HEK293 (cell line): ENCODE measurements at regions not wholly inside any gene's neighbourhood (a gene's known extent, or its start where the extent isn't known, plus 50 kb on each side); places are given as distances from the start of the nearest gene placed in this dataset.

Experiments used
- CTCF ChIA-PET: fragments of 350-600 bp; formaldehyde crosslinking; extraction: SDS; loops from one replicate; lab custom pipeline; 2021; ENCODE audit warnings: antibody characterized with exemption; lab: Yijun Ruan, JAX
- POLR2A ChIA-PET: fragments of 300-600 bp; formaldehyde crosslinking; extraction: SDS; loops from one replicate; lab custom pipeline; 2020; ENCODE audit warnings: antibody characterized with exemption, inconsistent platforms; lab: Yijun Ruan, JAX
- H3K27ac ChIP-seq: fragments of 200-500 bp; sonication (Bioruptor generic); 2 replicates; pipeline ENCODE4 v1.5.1; 2014; ENCODE audit warnings: low read depth, low read length, control low read depth, inconsistent platforms; ENCODE audit errors: extremely low read depth
- H3K36me3 ChIP-seq, 2 experiments: fragments of 200-500 bp in 1 of 2; sonication (Bioruptor generic) in 1 of 2; 1 replicate in 1 of 2; 2 replicates in 1 of 2; pipeline ENCODE4 v1.5.1; 2014 to 2017; ENCODE audit warnings: inconsistent platforms in 2 of 2, low read length in 2 of 2; ENCODE audit not compliant: control insufficient read depth in 2 of 2, insufficient read depth in 1 of 2
- H3K4me1 ChIP-seq: fragments of 200-500 bp; sonication (Bioruptor generic); 2 replicates; pipeline ENCODE4 v1.5.1; 2014; ENCODE audit warnings: mild to moderate bottlenecking, low read length, inconsistent platforms; ENCODE audit not compliant: control insufficient read depth, insufficient read depth
- H3K4me3 ChIP-seq: 2 replicates; pipeline ENCODE4 v1.5.1; 2011; ENCODE audit warnings: low read depth, mild to moderate bottlenecking, control low read depth, low read length, moderate library complexity
- H3K9me3 ChIP-seq: fragments of 200-500 bp; sonication (Bioruptor generic); 2 replicates; pipeline ENCODE4 v1.5.1; 2014; ENCODE audit warnings: low read depth, low read length, inconsistent platforms; ENCODE audit not compliant: control insufficient read depth, insufficient read depth
- ATF2 ChIP-seq: fragments of 450-650 bp; formaldehyde crosslinking; IDR thresholded peaks from 2 replicates; pipeline ENCODE4 v1.5.1; 2016; ENCODE audit warnings: missing biosample characterization, missing genetic modification characterization, low read depth
- GLI4 ChIP-seq: fragments of 450-650 bp; formaldehyde crosslinking; IDR thresholded peaks from 2 replicates; pipeline ENCODE4 v1.5.1; 2016; ENCODE audit warnings: missing biosample characterization, missing genetic modification characterization
- GLIS1 ChIP-seq: fragments of 450-650 bp; formaldehyde crosslinking; IDR thresholded peaks from 2 replicates; pipeline ENCODE4 v1.5.1; 2016; ENCODE audit warnings: missing biosample characterization, missing genetic modification characterization
- OVOL3 ChIP-seq: fragments of 450-650 bp; formaldehyde crosslinking; IDR thresholded peaks from 2 replicates; pipeline ENCODE4 v1.5.1; 2016; ENCODE audit warnings: missing biosample characterization, missing genetic modification characterization
- ZBTB10 ChIP-seq: fragments of 450-650 bp; formaldehyde crosslinking; IDR thresholded peaks from 2 replicates; pipeline ENCODE4 v1.5.1; 2016; ENCODE audit warnings: missing biosample characterization, missing genetic modification characterization
- ZBTB48 ChIP-seq: fragments of 450-650 bp; formaldehyde crosslinking; IDR thresholded peaks from 2 replicates; pipeline ENCODE4 v1.5.1; 2016; ENCODE audit warnings: missing biosample characterization, missing genetic modification characterization
- ZFP41 ChIP-seq: fragments of 450-650 bp; formaldehyde crosslinking; IDR thresholded peaks from 2 replicates; pipeline ENCODE4 v1.5.1; 2016; ENCODE audit warnings: missing biosample characterization, missing genetic modification characterization, borderline replicate concordance
- ZNF155 ChIP-seq: fragments of 450-650 bp; formaldehyde crosslinking; IDR thresholded peaks from 2 replicates; pipeline ENCODE4 v1.5.1; 2016; ENCODE audit warnings: missing biosample characterization, missing genetic modification characterization
- ZNF175 ChIP-seq: fragments of 450-650 bp; formaldehyde crosslinking; IDR thresholded peaks from 2 replicates; pipeline ENCODE4 v1.5.1; 2016; ENCODE audit warnings: missing biosample characterization, missing genetic modification characterization
- ZNF223 ChIP-seq: fragments of 450-650 bp; formaldehyde crosslinking; IDR thresholded peaks from 2 replicates; pipeline ENCODE4 v1.5.1; 2016; ENCODE audit warnings: missing biosample characterization, missing genetic modification characterization
- ZNF26 ChIP-seq: fragments of 450-650 bp; formaldehyde crosslinking; IDR thresholded peaks from 2 replicates; pipeline ENCODE4 v1.5.1; 2016; ENCODE audit warnings: missing biosample characterization, missing genetic modification characterization
- ZNF354C ChIP-seq: fragments of 450-650 bp; formaldehyde crosslinking; IDR thresholded peaks from 2 replicates; pipeline ENCODE4 v1.5.1; 2016; ENCODE audit warnings: missing biosample characterization, missing genetic modification characterization, low read depth, borderline replicate concordance
- ZNF571 ChIP-seq: fragments of 450-650 bp; formaldehyde crosslinking; IDR thresholded peaks from 2 replicates; pipeline ENCODE4 v1.5.0; 2017; ENCODE audit warnings: missing biosample characterization, missing genetic modification characterization
- ZNF623 ChIP-seq: fragments of 450-650 bp; formaldehyde crosslinking; IDR thresholded peaks from 2 replicates; pipeline ENCODE4 v1.5.1; 2016; ENCODE audit warnings: missing biosample characterization, missing genetic modification characterization
- ZNF626 ChIP-seq: fragments of 450-650 bp; sonication (Bioruptor Pico); formaldehyde crosslinking; IDR thresholded peaks from 2 replicates; pipeline ENCODE4 v1.5.1; 2018; ENCODE audit warnings: missing biosample characterization, missing genetic modification characterization, inconsistent platforms
- ZNF639 ChIP-seq: fragments of 450-650 bp; formaldehyde crosslinking; IDR thresholded peaks from 2 replicates; pipeline ENCODE4 v1.5.1; 2016; ENCODE audit warnings: missing biosample characterization, missing genetic modification characterization
- ZNF664 ChIP-seq: fragments of 450-650 bp; formaldehyde crosslinking; IDR thresholded peaks from 2 replicates; pipeline ENCODE4 v1.5.1; 2016; ENCODE audit warnings: missing biosample characterization, missing genetic modification characterization
- ZNF670 ChIP-seq: fragments of 450-650 bp; formaldehyde crosslinking; IDR thresholded peaks from 2 replicates; pipeline ENCODE4 v1.5.1; 2016; ENCODE audit warnings: missing biosample characterization, missing genetic modification characterization, low read depth
- ZNF701 ChIP-seq: fragments of 450-650 bp; formaldehyde crosslinking; IDR thresholded peaks from 2 replicates; pipeline ENCODE4 v1.5.1; 2016; ENCODE audit warnings: missing biosample characterization, missing genetic modification characterization
- ZNF76 ChIP-seq: fragments of 450-650 bp; formaldehyde crosslinking; IDR thresholded peaks from 2 replicates; pipeline ENCODE4; 2016; ENCODE audit warnings: low read depth, missing biosample characterization, missing genetic modification characterization, borderline replicate concordance
- ZNF777 ChIP-seq: fragments of 450-650 bp; formaldehyde crosslinking; IDR thresholded peaks from 2 replicates; pipeline ENCODE4 v1.5.1; 2017; ENCODE audit warnings: missing biosample characterization, missing genetic modification characterization, borderline replicate concordance
- ZNF843 ChIP-seq: fragments of 450-650 bp; formaldehyde crosslinking; IDR thresholded peaks from 2 replicates; pipeline ENCODE4 v1.5.1; 2016; ENCODE audit warnings: missing biosample characterization, missing genetic modification characterization

GRCh38 chr3:127454051-127454450 is 136.5 kb downstream of the TPRA1 start:
- Histone ChIP-seq H3K36me3 (no peaks in the 10 kb centered on the region), H3K9me3 (no peaks in the 10 kb centered on the region), H3K4me3 (no peak overlapping the region), H3K27ac (no peak overlapping the region), H3K4me1 (no peaks in the 10 kb centered on the region)
- TF ChIP-seq ZFP41 (tag by site-specific recombination) (no peak), ZNF777 (no peak), ZNF26 (no peak), ZNF626 (tag by site-specific recombination) (no peak), ZNF354C (tag by site-specific recombination) (no peak), ZNF175 (tag by site-specific recombination) (no peak), OVOL3 (no peak), ZNF571 (tag by site-specific recombination) (no peak), GLI4 (tag by site-specific recombination) (no peak), ZNF155 (no peak), ZNF639 (tag by site-specific recombination) (no peak), ZNF76 (tag by site-specific recombination) (no peak), ZBTB10 (no peak), ZBTB48 (tag by site-specific recombination) (no peak), ZNF223 (tag by site-specific recombination) (no peak), ZNF701 (tag by site-specific recombination) (no peak), ZNF670 (tag by site-specific recombination) (no peak)
- POLR2A ChIA-PET = no interaction called here
- CTCF ChIA-PET = interaction anchor here (0.9 to 1.6 kb wide), 4 partner anchors 66 to 776 kb away, joined by 3 to 5 read pairs (median 4); partner anchors contain the start of gene PLXNA1

- Histone ChIP-seq H3K36me3 (no peaks in the 10 kb centered on the region), H3K27ac (no peak overlapping the region), H3K4me3 (no peak overlapping the region), H3K9me3 (no peaks in the 10 kb centered on the region), H3K4me1 (no peaks in the 10 kb centered on the region)
- ChIA-PET POLR2A (no interaction called here), CTCF (interaction anchor here (0.5 to 1.3 kb wide), 4 partner anchors 78 to 318 kb away, joined by 3 to 6 read pairs (median 4); no protein-coding TSS in a partner anchor)
- TF ChIP-seq ATF2 (tag by site-specific recombination) (no peak), ZNF623 (tag by site-specific recombination) (no peak), ZNF843 (no peak), ZNF664 (tag by site-specific recombination) (no peak), GLIS1 (tag by site-specific recombination) (no peak)
These were observed 138.2 kb downstream of the TPRA1 start for GRCh38 chr3:127452321-127452821.
